Right lung (tissue), 2 donors: ENCODE measurements at regions not wholly inside any gene's neighbourhood (a gene's known extent, or its start where the extent isn't known, plus 50 kb on each side); places are given as distances from the start of the nearest gene placed in this dataset.
"Not testable (repeated sequence)": the region's sequence is repeated elsewhere in the genome, so short reads cannot be mapped to it uniquely, and the experiment has no call there.

Experiments
- DNase-seq, 2 donors: peaks; one replicate each; pipeline ENCODE4 v3.0.0-alpha.2; 2013

GRCh38 chr6:166806962-166807757 is 149.2 kb downstream of the RNASET2 start:
- no peak for DNase-seq

GRCh38 chr6:166806217-166806838 is 150.0 kb downstream of the RNASET2 start:
- no peak for DNase-seq

- DNase-seq, result no peak
Measured at GRCh38 chr6:166803471-166803870, 152.9 kb downstream of the RNASET2 start.

GRCh38 chr6:166802401-166802800 is 153.9 kb downstream of the RNASET2 start:
- no peak for DNase-seq

GRCh38 chr6:166800137-166800536 is 156.2 kb downstream of the RNASET2 start:
- DNase-seq, result no peak

- DNase-seq, result no peak
Measured at GRCh38 chr6:166798652-166799051, 157.7 kb downstream of the RNASET2 start.

GRCh38 chr6:166796610-166797009 is 159.7 kb downstream of the RNASET2 start:
- no peak for DNase-seq

GRCh38 chr6:166795879-166796278 is 160.5 kb downstream of the RNASET2 start:
- no peak for DNase-seq

- not testable (repeated sequence) for DNase-seq
Measured at GRCh38 chr6:166790808-166791207, 163.8 kb upstream of the RPS6KA2 start.

- DNase-seq, result not testable (repeated sequence)
Measured at GRCh38 chr6:166788846-166789529, 161.9 kb upstream of the RPS6KA2 start.

- peak; percentile 16 to 33 for DNase-seq
Measured at GRCh38 chr6:166786704-166787293, 159.7 kb upstream of the RPS6KA2 start.

GRCh38 chr6:166785131-166785530 is 158.1 kb upstream of the RPS6KA2 start:
- DNase-seq, result no peak

GRCh38 chr6:166784691-166785090 is 157.6 kb upstream of the RPS6KA2 start:
- no peak for DNase-seq

- no peak for DNase-seq
Measured at GRCh38 chr6:166782520-166782919, 155.5 kb upstream of the RPS6KA2 start.

- no peak for DNase-seq
Measured at GRCh38 chr6:166781331-166781730, 154.3 kb upstream of the RPS6KA2 start.

- no peak for DNase-seq
Measured at GRCh38 chr6:166779963-166780683, 153.1 kb upstream of the RPS6KA2 start.

GRCh38 chr6:166779381-166779780 is 152.3 kb upstream of the RPS6KA2 start:
- no peak for DNase-seq

- no peak for DNase-seq
Measured at GRCh38 chr6:166778776-166779175, 151.7 kb upstream of the RPS6KA2 start.

- no peak for DNase-seq
Measured at GRCh38 chr6:166778046-166778445, 151.0 kb upstream of the RPS6KA2 start.

- DNase-seq, result no peak
Measured at GRCh38 chr6:166777096-166777630, 150.1 kb upstream of the RPS6KA2 start.

- no peak for DNase-seq
Measured at GRCh38 chr6:166776571-166776970, 149.5 kb upstream of the RPS6KA2 start.

GRCh38 chr6:166775923-166776220 is 148.8 kb upstream of the RPS6KA2 start:
- no peak for DNase-seq
